ENCODE measurements at regions not wholly inside any gene's neighbourhood (a gene's known extent, or its start where the extent isn't known, plus 50 kb on each side); places are given as distances from the start of the nearest gene placed in this dataset.

- Histone ChIP-seq H3K27ac (replicated peaks in 1 of 4) (no peak overlapping the region), H3K36me3 (no peaks in the 10 kb centered on the region), H3K9me3 (no peaks in the 10 kb centered on the region), H3K4me3 (peak overlapping the region; percentile 46 to 60 (median 48)), H3K27me3 (peaks cover 0 to 10% (median 0%) of the 10 kb centered on the region in 4 donors), H3K4me1 (peaks cover 6 to 18% (median 11%) of the 10 kb centered on the region in 4 donors)
- 14% methylated on average over 22 of the region's 42 CpGs for WGBS
- TF ChIP-seq POLR2A (IDR thresholded peaks at IDR 0.05; ENCODE audit: low read depth): no peak
- TF ChIP-seq CTCF (IDR thresholded peaks at IDR 0.05): no peak
- no peak for TF ChIP-seq POLR2AphosphoS5 (IDR thresholded peaks at IDR 0.05)
- no peak for TF ChIP-seq EP300 (IDR thresholded peaks at IDR 0.05)
- no peak for DNase-seq (ENCODE audit: extremely low spot score)
- intact Hi-C loops (cut with DNase I): no loop called here
Measured at GRCh38 chr20:11686820-11687543, 230.7 kb upstream of the BTBD3 start.

- TF ChIP-seq POLR2AphosphoS5 (IDR thresholded peaks at IDR 0.05): no peak
- no peak for TF ChIP-seq POLR2A (IDR thresholded peaks at IDR 0.05; ENCODE audit: low read depth)
- no peak for TF ChIP-seq CTCF (IDR thresholded peaks at IDR 0.05)
- no peak for TF ChIP-seq EP300 (IDR thresholded peaks at IDR 0.05)
- H3K27me3 ChIP-seq: peaks cover 0 to 10% (median 0%) of the 10 kb centered on the region in 4 donors
- peaks cover 6 to 18% (median 11%) of the 10 kb centered on the region in 4 donors for H3K4me1 ChIP-seq
- H3K27ac ChIP-seq (replicated peaks in 1 of 4): no peak overlapping the region
- no peaks in the 10 kb centered on the region for H3K9me3 ChIP-seq
- no peaks in the 10 kb centered on the region for H3K36me3 ChIP-seq
- WGBS: 70% methylated on average over 7 of the region's 7 CpGs
- no peak for DNase-seq (ENCODE audit: extremely low spot score)
- peak overlapping the region in 2 of 4 donors; percentile 46 to 60 for H3K4me3 ChIP-seq
- intact Hi-C loops (cut with DNase I): no loop called here
Measured at GRCh38 chr20:11687546-11688292, 230.0 kb upstream of the BTBD3 start.

GRCh38 chr20:11689262-11689661, 228.4 kb upstream of the BTBD3 start:
- Histone ChIP-seq H3K27ac (replicated peaks in 1 of 4) (no peak overlapping the region), H3K36me3 (no peaks in the 10 kb centered on the region), H3K4me3 (no peak overlapping the region), H3K27me3 (peaks cover 0 to 10% (median 0%) of the 10 kb centered on the region in 4 donors), H3K4me1 (peaks cover 6 to 18% (median 11%) of the 10 kb centered on the region in 4 donors), H3K9me3 (no peaks in the 10 kb centered on the region)
- DNase-seq (ENCODE audit: extremely low spot score): no peak
- TF ChIP-seq POLR2AphosphoS5 (IDR thresholded peaks at IDR 0.05) (no peak), CTCF (IDR thresholded peaks at IDR 0.05) (no peak), EP300 (IDR thresholded peaks at IDR 0.05) (no peak), POLR2A (IDR thresholded peaks at IDR 0.05; ENCODE audit: low read depth) (no peak)
- intact Hi-C loops (cut with DNase I): no loop called here
- 76% methylated on average over 2 of the region's 2 CpGs for WGBS

- WGBS: 71% methylated on average over 3 of the region's 3 CpGs
- Histone ChIP-seq H3K27ac (replicated peaks in 1 of 4) (no peak overlapping the region), H3K4me3 (no peak overlapping the region), H3K27me3 (peaks cover 0 to 10% (median 0%) of the 10 kb centered on the region in 4 donors), H3K9me3 (no peaks in the 10 kb centered on the region), H3K36me3 (no peaks in the 10 kb centered on the region), H3K4me1 (peaks cover 6 to 11% (median 7%) of the 10 kb centered on the region in 4 donors)
- DNase-seq (ENCODE audit: extremely low spot score): no peak
- TF ChIP-seq POLR2AphosphoS5 (IDR thresholded peaks at IDR 0.05): no peak
- no peak for TF ChIP-seq CTCF (IDR thresholded peaks at IDR 0.05)
- TF ChIP-seq POLR2A (IDR thresholded peaks at IDR 0.05; ENCODE audit: low read depth): no peak
- TF ChIP-seq EP300 (IDR thresholded peaks at IDR 0.05): no peak
- intact Hi-C loops (cut with DNase I): no loop called here
Measured at GRCh38 chr20:11691766-11692165, 225.9 kb upstream of the BTBD3 start.
